Liver (tissue), 8 donors: ENCODE measurements at regions not wholly inside any gene's neighbourhood (a gene's known extent, or its start where the extent isn't known, plus 50 kb on each side); places are given as distances from the start of the nearest gene placed in this dataset.

Experiments used
- DNase-seq: peaks from one replicate; pipeline ENCODE4 v3.0.0-alpha.2; 2017; ENCODE audit warnings: low spot score
- H3K27ac ChIP-seq, 2 donors: one replicate each; pipeline ENCODE4 v1.7.0; 2013; ENCODE audit warnings: inconsistent platforms in 2 of 2, low read length in 2 of 2, control low read depth in 1 of 2, low read depth in 1 of 2, mild to moderate bottlenecking in 1 of 2
- H3K27me3 ChIP-seq, 4 donors: one replicate each; pipeline versions ENCODE4 v1.6.1 to v1.7.0; 2013; ENCODE audit warnings: low read length in 3 of 4, inconsistent platforms in 1 of 4, mild to moderate bottlenecking in 1 of 4, moderate library complexity in 1 of 4; ENCODE audit not compliant: control insufficient read depth in 4 of 4, insufficient read depth in 4 of 4
- H3K36me3 ChIP-seq, 4 donors: one replicate each; pipeline versions ENCODE4 v1.6.1 to v1.7.0; 2013; ENCODE audit warnings: low read length in 3 of 4, mild to moderate bottlenecking in 3 of 4, low read depth in 1 of 4, moderate library complexity in 1 of 4; ENCODE audit not compliant: control insufficient read depth in 4 of 4, insufficient read depth in 3 of 4
- H3K4me1 ChIP-seq, 4 donors: one replicate each; pipeline versions ENCODE4 v1.6.1 to v1.7.0; 2013; ENCODE audit warnings: low read length in 3 of 4, mild to moderate bottlenecking in 3 of 4, moderate library complexity in 1 of 4; ENCODE audit not compliant: control insufficient read depth in 4 of 4, insufficient read depth in 4 of 4
- H3K4me3 ChIP-seq, 3 donors: one replicate each; pipeline versions ENCODE4 v1.6.1 to v1.7.0; 2013; ENCODE audit warnings: low read length in 3 of 3, control low read depth in 1 of 3, low read depth in 1 of 3, mild to moderate bottlenecking in 1 of 3
- H3K9ac ChIP-seq, 2 donors: one replicate each; pipeline ENCODE4 v1.7.0; 2013; ENCODE audit warnings: low read length in 2 of 2, mild to moderate bottlenecking in 2 of 2, moderate library complexity in 2 of 2, control low read depth in 1 of 2, low read depth in 1 of 2
- H3K9me3 ChIP-seq, 4 donors: one replicate each; pipeline versions ENCODE4 v1.6.1 to v1.7.0; 2013; ENCODE audit warnings: low read length in 3 of 4; ENCODE audit not compliant: control insufficient read depth in 4 of 4
- ATF3 ChIP-seq: IDR thresholded peaks from 2 replicates; pipeline ENCODE4 v1.6.1; 2016; ENCODE audit warnings: antibody characterized with exemption
- CTCF ChIP-seq: fragments of 150-350 bp; IDR thresholded peaks from 2 replicates; pipeline ENCODE4 v1.5.1; 2017; ENCODE audit warnings: improper control_type of control experiment, low read depth, low read length; ENCODE audit not compliant: missing input control
- EGR1 ChIP-seq, 2 donors: IDR thresholded peaks; 2 replicates each; pipeline ENCODE4 v1.6.1; 2016 to 2018; ENCODE audit warnings: antibody characterized with exemption in 2 of 2, low read depth in 2 of 2
- FOXA1 ChIP-seq: IDR thresholded peaks from 2 replicates; pipeline ENCODE4 v1.6.1; 2016; ENCODE audit warnings: antibody characterized with exemption
- FOXA2 ChIP-seq: IDR thresholded peaks from 2 replicates; pipeline ENCODE4 v1.6.1; 2016; ENCODE audit warnings: antibody characterized with exemption
- GABPA ChIP-seq, 2 donors: IDR thresholded peaks in 1 of 2; conservative IDR thresholded peaks in 1 of 2; 2 replicates each; pipeline ENCODE4 v1.6.1; 2016; ENCODE audit warnings: antibody characterized with exemption in 2 of 2, mild to moderate bottlenecking in 1 of 2, moderate library complexity in 1 of 2
- HNF4A ChIP-seq, 2 donors: conservative IDR thresholded peaks; 2 replicates each; pipeline ENCODE4 v1.6.1; 2016; ENCODE audit warnings: antibody characterized with exemption in 2 of 2, mild to moderate bottlenecking in 2 of 2
- HNF4G ChIP-seq: IDR thresholded peaks from 2 replicates; pipeline ENCODE4 v1.6.1; 2016; ENCODE audit warnings: antibody characterized with exemption
- JUND ChIP-seq, 2 donors: IDR thresholded peaks; 2 replicates each; pipeline ENCODE4 v1.6.1; 2016; ENCODE audit warnings: antibody characterized with exemption in 2 of 2
- MAX ChIP-seq: IDR thresholded peaks from 2 replicates; pipeline ENCODE4 v1.6.1; 2016; ENCODE audit warnings: antibody characterized with exemption
- NR2F2 ChIP-seq: IDR thresholded peaks from 2 replicates; pipeline ENCODE4 v1.6.1; 2016; ENCODE audit warnings: antibody characterized with exemption
- RAD21 ChIP-seq, 2 donors: IDR thresholded peaks; 2 replicates each; pipeline ENCODE4 v1.6.1; 2016; ENCODE audit warnings: antibody characterized with exemption in 2 of 2, mild to moderate bottlenecking in 2 of 2
- REST ChIP-seq: IDR thresholded peaks from 2 replicates; pipeline ENCODE4 v1.6.1; 2016; ENCODE audit warnings: antibody characterized with exemption, mild to moderate bottlenecking
- RXRA ChIP-seq, 2 donors: IDR thresholded peaks; 2 replicates each; pipeline ENCODE4 v1.6.1; 2017 to 2018; ENCODE audit warnings: antibody characterized with exemption in 2 of 2, mild to moderate bottlenecking in 1 of 2
- SP1 ChIP-seq: IDR thresholded peaks from 2 replicates; pipeline ENCODE4 v1.6.1; 2018; ENCODE audit warnings: antibody characterized with exemption, mild to moderate bottlenecking
- TAF1 ChIP-seq: conservative IDR thresholded peaks from 2 replicates; pipeline ENCODE4 v1.6.1; 2016; ENCODE audit warnings: antibody characterized with exemption, mild to moderate bottlenecking
- YY1 ChIP-seq: IDR thresholded peaks from 2 replicates; pipeline ENCODE4 v1.6.1; 2016; ENCODE audit warnings: antibody characterized with exemption, mild to moderate bottlenecking
- ZBTB33 ChIP-seq: IDR thresholded peaks from 2 replicates; pipeline ENCODE4 v1.6.1; 2016; ENCODE audit warnings: antibody characterized with exemption
- WGBS: extraction: QIAGEN DNeasy Blood & Tissue Kit; methylation state at CpG from one replicate; pipeline ENCODE4 v1.1.7; 2013; 5-methylcytosine and 5-hydroxymethylcytosine counted together
- donor health status: healthy.
- donor health status: healthy.
- donor health status: healthy.
- donor health status: healthy.
- donor health status: healthy.

GRCh38 chr2:53353135-53354114 is 414.2 kb upstream of the CHAC2 start:
- H3K36me3 ChIP-seq: no peaks in the 10 kb centered on the region
- no peak for TF ChIP-seq CTCF
- TF ChIP-seq JUND (IDR thresholded peaks at IDR 0.05): no peak
- TF ChIP-seq MAX: no peak
- no peak for TF ChIP-seq TAF1
- no peak for TF ChIP-seq ZBTB33
- TF ChIP-seq EGR1 (IDR thresholded peaks at IDR 0.05; ENCODE audit: low read depth in 2 of 2): no peak
- TF ChIP-seq HNF4A (conservative IDR thresholded peaks at IDR 0.05): no peak
- TF ChIP-seq ATF3: no peak
- TF ChIP-seq GABPA (IDR thresholded peaks at IDR 0.05 in 1 of 2, conservative IDR thresholded peaks at IDR 0.05 in 1 of 2): no peak
- TF ChIP-seq YY1: no peak
- TF ChIP-seq NR2F2: no peak
- no peak for TF ChIP-seq SP1
- no peak for TF ChIP-seq HNF4G
- no peak for TF ChIP-seq RAD21 (IDR thresholded peaks at IDR 0.05)
- no peak for TF ChIP-seq RXRA (IDR thresholded peaks at IDR 0.05)
- no peak for TF ChIP-seq FOXA2
- no peak for TF ChIP-seq REST
- TF ChIP-seq FOXA1: no peak
- no peaks in the 10 kb centered on the region for H3K27me3 ChIP-seq
- H3K4me1 ChIP-seq: no peaks in the 10 kb centered on the region
- no peak overlapping the region for H3K27ac ChIP-seq
- no peak overlapping the region for H3K4me3 ChIP-seq
- DNase-seq: no peak
- H3K9me3 ChIP-seq: peaks cover 0 to 6% (median 1%) of the 10 kb centered on the region in 4 donors
- 79% methylated on average over 6 of the region's 6 CpGs for WGBS
- no peak overlapping the region for H3K9ac ChIP-seq
